ENCODE measurements at regions not wholly inside any gene's neighbourhood (a gene's known extent, or its start where the extent isn't known, plus 50 kb on each side); places are given as distances from the start of the nearest gene placed in this dataset.

DNA sequence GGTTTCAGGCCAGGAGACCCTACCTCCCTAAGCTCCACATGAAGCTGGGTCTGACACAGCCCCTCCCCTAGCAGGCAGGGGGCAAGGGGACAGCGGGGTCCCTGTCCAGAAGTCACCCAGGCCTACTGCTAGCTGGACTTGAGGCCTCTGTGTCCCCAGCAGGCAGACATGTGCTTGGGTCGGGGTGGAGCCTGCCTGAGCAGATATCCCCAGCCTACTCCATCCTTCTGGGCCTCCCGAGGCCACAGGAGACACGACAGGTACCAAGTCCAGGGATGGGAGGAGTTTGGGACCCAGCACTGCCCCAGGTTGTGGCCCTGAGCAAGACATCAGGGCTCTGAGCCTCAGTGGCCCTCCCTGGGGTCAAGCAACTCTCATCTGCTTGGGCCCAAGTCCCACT is 105.2 kb upstream of the EIF5 start:
- no peak for TF ChIP-seq ZNF8 (CRISPR knock-in tag; IDR thresholded peaks at IDR 0.05)
- TF ChIP-seq, protein P1, sequence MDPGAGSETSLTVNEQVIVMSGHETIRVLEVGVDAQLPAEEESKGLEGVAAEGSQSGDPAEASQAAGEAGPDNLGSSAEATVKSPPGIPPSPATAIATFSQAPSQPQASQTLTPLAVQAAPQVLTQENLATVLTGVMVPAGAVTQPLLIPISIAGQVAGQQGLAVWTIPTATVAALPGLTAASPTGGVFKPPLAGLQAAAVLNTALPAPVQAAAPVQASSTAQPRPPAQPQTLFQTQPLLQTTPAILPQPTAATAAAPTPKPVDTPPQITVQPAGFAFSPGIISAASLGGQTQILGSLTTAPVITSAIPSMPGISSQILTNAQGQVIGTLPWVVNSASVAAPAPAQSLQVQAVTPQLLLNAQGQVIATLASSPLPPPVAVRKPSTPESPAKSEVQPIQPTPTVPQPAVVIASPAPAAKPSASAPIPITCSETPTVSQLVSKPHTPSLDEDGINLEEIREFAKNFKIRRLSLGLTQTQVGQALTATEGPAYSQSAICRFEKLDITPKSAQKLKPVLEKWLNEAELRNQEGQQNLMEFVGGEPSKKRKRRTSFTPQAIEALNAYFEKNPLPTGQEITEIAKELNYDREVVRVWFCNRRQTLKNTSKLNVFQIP (CRISPR knock-in tag; IDR thresholded peaks at IDR 0.05; ENCODE audit: borderline replicate concordance, low read depth): no peak
- no peak for TF ChIP-seq SNAI2 (CRISPR knock-in tag; IDR thresholded peaks at IDR 0.05)
- no peak for TF ChIP-seq ISL1 (CRISPR knock-in tag; IDR thresholded peaks at IDR 0.05)
- ATAC-seq: no peak

DNA sequence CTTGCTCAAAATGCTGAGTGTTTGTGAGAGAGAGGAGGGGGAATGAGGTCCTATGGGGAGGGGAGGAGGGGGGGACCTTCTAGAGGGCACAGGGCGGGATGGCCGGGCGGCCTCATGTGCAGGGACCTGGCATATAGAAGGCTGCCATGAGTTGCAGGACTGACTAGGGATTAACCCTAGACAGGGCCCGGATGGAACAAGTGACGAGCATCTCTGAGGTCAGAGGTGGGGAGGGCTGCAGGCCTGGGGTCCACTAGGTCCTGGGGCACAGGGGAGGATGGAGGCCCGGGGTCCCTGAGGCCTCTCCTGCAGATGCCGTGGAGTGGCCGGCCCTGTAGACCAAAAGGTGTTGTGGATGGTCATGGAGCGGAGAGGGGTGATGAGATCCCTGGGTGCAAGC is 104.0 kb upstream of the EIF5 start:
- ATAC-seq: no peak

DNA sequence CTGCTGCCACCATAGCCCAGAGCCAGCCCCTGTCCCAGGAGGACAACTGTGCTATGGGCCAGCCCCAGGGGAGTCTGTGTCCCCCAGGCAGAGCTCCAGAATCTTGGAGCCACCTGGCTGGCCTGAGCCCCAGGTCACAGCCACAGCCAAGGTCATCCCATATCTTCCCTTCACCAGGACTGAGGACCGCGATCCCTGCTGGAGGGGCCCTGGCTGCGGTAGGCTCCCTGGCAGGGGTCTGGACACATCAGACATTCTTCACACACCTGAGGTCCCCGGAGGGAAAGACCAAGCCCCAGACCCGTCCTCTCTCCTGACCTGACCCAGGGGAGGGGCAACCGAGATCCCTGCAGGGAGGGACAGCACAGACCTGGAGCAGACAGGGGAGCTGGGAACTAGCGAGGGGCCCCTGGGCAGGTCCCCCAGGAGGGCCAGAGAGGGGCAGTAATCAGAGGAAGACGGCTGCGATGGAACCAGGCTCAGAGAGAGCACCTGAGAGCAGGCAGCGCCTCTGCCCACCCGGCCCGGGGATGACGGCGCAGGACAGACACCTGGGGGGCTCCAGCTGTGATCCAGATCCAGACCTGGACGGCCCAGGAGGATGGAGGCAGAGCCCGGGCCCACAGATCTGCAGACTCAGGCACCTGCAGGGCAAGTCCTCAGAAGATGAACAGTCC is 103.2 kb upstream of the EIF5 start:
- no peak for ATAC-seq
- no peak for TF ChIP-seq RARB (CRISPR knock-in tag; IDR thresholded peaks at IDR 0.05)
- no peak for TF ChIP-seq GLIS3 (CRISPR knock-in tag; IDR thresholded peaks at IDR 0.05)
- TF ChIP-seq, protein P2, sequence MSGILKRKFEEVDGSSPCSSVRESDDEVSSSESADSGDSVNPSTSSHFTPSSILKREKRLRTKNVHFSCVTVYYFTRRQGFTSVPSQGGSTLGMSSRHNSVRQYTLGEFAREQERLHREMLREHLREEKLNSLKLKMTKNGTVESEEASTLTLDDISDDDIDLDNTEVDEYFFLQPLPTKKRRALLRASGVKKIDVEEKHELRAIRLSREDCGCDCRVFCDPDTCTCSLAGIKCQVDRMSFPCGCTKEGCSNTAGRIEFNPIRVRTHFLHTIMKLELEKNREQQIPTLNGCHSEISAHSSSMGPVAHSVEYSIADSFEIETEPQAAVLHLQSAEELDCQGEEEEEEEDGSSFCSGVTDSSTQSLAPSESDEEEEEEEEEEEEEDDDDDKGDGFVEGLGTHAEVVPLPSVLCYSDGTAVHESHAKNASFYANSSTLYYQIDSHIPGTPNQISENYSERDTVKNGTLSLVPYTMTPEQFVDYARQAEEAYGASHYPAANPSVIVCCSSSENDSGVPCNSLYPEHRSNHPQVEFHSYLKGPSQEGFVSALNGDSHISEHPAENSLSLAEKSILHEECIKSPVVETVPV (CRISPR knock-in tag; IDR thresholded peaks at IDR 0.05): no peak
- TF ChIP-seq ZNF565 (CRISPR knock-in tag; conservative IDR thresholded peaks at IDR 0.05; ENCODE audit: low read depth): no peak
- TF ChIP-seq, protein P3, sequence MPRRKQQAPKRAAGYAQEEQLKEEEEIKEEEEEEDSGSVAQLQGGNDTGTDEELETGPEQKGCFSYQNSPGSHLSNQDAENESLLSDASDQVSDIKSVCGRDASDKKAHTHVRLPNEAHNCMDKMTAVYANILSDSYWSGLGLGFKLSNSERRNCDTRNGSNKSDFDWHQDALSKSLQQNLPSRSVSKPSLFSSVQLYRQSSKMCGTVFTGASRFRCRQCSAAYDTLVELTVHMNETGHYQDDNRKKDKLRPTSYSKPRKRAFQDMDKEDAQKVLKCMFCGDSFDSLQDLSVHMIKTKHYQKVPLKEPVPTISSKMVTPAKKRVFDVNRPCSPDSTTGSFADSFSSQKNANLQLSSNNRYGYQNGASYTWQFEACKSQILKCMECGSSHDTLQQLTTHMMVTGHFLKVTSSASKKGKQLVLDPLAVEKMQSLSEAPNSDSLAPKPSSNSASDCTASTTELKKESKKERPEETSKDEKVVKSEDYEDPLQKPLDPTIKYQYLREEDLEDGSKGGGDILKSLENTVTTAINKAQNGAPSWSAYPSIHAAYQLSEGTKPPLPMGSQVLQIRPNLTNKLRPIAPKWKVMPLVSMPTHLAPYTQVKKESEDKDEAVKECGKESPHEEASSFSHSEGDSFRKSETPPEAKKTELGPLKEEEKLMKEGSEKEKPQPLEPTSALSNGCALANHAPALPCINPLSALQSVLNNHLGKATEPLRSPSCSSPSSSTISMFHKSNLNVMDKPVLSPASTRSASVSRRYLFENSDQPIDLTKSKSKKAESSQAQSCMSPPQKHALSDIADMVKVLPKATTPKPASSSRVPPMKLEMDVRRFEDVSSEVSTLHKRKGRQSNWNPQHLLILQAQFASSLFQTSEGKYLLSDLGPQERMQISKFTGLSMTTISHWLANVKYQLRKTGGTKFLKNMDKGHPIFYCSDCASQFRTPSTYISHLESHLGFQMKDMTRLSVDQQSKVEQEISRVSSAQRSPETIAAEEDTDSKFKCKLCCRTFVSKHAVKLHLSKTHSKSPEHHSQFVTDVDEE (CRISPR knock-in tag; IDR thresholded peaks at IDR 0.05): no peak
- TF ChIP-seq ARNTL (CRISPR knock-in tag; IDR thresholded peaks at IDR 0.05; ENCODE audit: borderline replicate concordance, low read depth): no peak
- TF ChIP-seq, protein P4, sequence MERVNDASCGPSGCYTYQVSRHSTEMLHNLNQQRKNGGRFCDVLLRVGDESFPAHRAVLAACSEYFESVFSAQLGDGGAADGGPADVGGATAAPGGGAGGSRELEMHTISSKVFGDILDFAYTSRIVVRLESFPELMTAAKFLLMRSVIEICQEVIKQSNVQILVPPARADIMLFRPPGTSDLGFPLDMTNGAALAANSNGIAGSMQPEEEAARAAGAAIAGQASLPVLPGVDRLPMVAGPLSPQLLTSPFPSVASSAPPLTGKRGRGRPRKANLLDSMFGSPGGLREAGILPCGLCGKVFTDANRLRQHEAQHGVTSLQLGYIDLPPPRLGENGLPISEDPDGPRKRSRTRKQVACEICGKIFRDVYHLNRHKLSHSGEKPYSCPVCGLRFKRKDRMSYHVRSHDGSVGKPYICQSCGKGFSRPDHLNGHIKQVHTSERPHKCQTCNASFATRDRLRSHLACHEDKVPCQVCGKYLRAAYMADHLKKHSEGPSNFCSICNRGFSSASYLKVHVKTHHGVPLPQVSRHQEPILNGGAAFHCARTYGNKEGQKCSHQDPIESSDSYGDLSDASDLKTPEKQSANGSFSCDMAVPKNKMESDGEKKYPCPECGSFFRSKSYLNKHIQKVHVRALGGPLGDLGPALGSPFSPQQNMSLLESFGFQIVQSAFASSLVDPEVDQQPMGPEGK (CRISPR knock-in tag; IDR thresholded peaks at IDR 0.05; ENCODE audit: borderline replicate concordance): no peak
- no peak for TF ChIP-seq ZFP30 (CRISPR knock-in tag; IDR thresholded peaks at IDR 0.05)
- TF ChIP-seq SNAI2 (CRISPR knock-in tag; IDR thresholded peaks at IDR 0.05): no peak
- no peak for TF ChIP-seq TOX (CRISPR knock-in tag; IDR thresholded peaks at IDR 0.05; ENCODE audit: borderline replicate concordance)
- no peak for TF ChIP-seq BACH2 (CRISPR knock-in tag; IDR thresholded peaks at IDR 0.05; ENCODE audit: borderline replicate concordance)
- no peak for TF ChIP-seq TCF4 (CRISPR knock-in tag; IDR thresholded peaks at IDR 0.05; ENCODE audit: borderline replicate concordance)
- no peak for TF ChIP-seq ESRRG (CRISPR knock-in tag; IDR thresholded peaks at IDR 0.05)
- no peak for TF ChIP-seq ZC3H10 (CRISPR knock-in tag; IDR thresholded peaks at IDR 0.05)

More for the DNA sequence above, 104.0 kb upstream of the EIF5 start:
- TF ChIP-seq ZC3H10 (CRISPR knock-in tag; IDR thresholded peaks at IDR 0.05): no peak
- no peak for TF ChIP-seq PPARA (CRISPR knock-in tag; IDR thresholded peaks at IDR 0.05; ENCODE audit: borderline replicate concordance)
- TF ChIP-seq RARB (CRISPR knock-in tag; IDR thresholded peaks at IDR 0.05): no peak
- TF ChIP-seq, protein P5, sequence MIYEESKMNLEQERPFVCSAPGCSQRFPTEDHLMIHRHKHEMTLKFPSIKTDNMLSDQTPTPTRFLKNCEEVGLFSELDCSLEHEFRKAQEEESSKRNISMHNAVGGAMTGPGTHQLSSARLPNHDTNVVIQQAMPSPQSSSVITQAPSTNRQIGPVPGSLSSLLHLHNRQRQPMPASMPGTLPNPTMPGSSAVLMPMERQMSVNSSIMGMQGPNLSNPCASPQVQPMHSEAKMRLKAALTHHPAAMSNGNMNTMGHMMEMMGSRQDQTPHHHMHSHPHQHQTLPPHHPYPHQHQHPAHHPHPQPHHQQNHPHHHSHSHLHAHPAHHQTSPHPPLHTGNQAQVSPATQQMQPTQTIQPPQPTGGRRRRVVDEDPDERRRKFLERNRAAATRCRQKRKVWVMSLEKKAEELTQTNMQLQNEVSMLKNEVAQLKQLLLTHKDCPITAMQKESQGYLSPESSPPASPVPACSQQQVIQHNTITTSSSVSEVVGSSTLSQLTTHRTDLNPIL (CRISPR knock-in tag; IDR thresholded peaks at IDR 0.05; ENCODE audit: low read depth): no peak
- no peak for TF ChIP-seq ZNF565 (CRISPR knock-in tag; conservative IDR thresholded peaks at IDR 0.05; ENCODE audit: low read depth)
- TF ChIP-seq ZNF8 (CRISPR knock-in tag; IDR thresholded peaks at IDR 0.05): no peak
- no peak for TF ChIP-seq CSDC2 (CRISPR knock-in tag; IDR thresholded peaks at IDR 0.05)
- no peak for TF ChIP-seq ZNF70 (CRISPR knock-in tag; IDR thresholded peaks at IDR 0.05)
- no peak for TF ChIP-seq TCF4 (CRISPR knock-in tag; IDR thresholded peaks at IDR 0.05; ENCODE audit: borderline replicate concordance)
- no peak for TF ChIP-seq ARNTL (CRISPR knock-in tag; IDR thresholded peaks at IDR 0.05; ENCODE audit: borderline replicate concordance, low read depth)
- no peak for TF ChIP-seq TOX (CRISPR knock-in tag; IDR thresholded peaks at IDR 0.05; ENCODE audit: borderline replicate concordance)
- no peak for TF ChIP-seq ESRRG (CRISPR knock-in tag; IDR thresholded peaks at IDR 0.05)
- no peak for TF ChIP-seq BACH2 (CRISPR knock-in tag; IDR thresholded peaks at IDR 0.05; ENCODE audit: borderline replicate concordance)
- TF ChIP-seq ZFP3 (CRISPR knock-in tag; IDR thresholded peaks at IDR 0.05): no peak
- TF ChIP-seq, protein P3 (CRISPR knock-in tag; IDR thresholded peaks at IDR 0.05): no peak
- no peak for TF ChIP-seq GLIS3 (CRISPR knock-in tag; IDR thresholded peaks at IDR 0.05)
- TF ChIP-seq ISL1 (CRISPR knock-in tag; IDR thresholded peaks at IDR 0.05): no peak
